ENCODE measurements at regions not wholly inside any gene's neighbourhood (a gene's known extent, or its start where the extent isn't known, plus 50 kb on each side); places are given as distances from the start of the nearest gene placed in this dataset.

GRCh38 chr3:23035927-23036640 is 167.0 kb upstream of the UBE2E2 start:
- no peak for DNase-seq

DNA sequence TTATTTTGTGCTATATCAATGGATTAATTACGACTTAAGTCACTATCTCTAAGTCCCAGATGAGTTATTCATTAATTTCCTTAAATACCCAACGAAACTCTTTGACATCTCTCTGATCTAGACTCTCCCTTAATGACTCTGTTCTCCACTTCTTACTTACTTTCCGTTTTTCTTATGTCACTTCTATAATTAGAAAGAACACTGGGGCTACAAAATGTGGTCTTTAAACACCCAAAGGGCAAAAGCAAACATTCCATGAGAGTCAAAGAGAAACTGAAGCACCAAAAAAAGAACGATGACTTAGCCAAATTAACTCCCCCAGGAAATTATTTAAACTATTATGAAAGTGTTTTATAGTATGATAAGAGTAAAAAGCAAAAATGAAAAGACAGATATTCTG is 166.4 kb upstream of the UBE2E2 start:
- no peak for DNase-seq

GRCh38 chr3:23038471-23038870 is 164.7 kb upstream of the UBE2E2 start:
- no peak for DNase-seq

GRCh38 chr3:23041918-23042696 is 161.0 kb upstream of the UBE2E2 start:
- no peak for DNase-seq

DNA sequence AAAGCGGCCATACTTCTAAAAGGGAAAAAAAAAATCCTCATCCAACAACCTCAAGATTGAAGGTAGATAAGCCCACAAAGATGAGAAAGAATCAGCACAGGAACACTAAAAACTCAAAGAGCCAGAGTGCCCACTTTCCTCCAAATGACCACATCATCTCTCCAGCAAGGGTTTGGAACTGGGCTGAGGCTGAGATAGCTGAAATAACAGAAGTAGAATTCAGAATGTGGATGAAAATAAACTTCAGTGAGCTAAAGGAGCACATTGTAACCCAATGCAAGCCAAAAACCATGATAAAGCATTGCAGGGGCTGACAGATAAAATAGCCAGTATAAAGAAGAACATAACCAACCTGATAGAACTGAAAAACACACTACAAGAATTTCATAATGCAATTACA is 158.7 kb upstream of the UBE2E2 start:
- no peak for DNase-seq

- no peak for DNase-seq
These were observed 156.6 kb upstream of the UBE2E2 start for GRCh38 chr3:23046536-23046935.

DNA sequence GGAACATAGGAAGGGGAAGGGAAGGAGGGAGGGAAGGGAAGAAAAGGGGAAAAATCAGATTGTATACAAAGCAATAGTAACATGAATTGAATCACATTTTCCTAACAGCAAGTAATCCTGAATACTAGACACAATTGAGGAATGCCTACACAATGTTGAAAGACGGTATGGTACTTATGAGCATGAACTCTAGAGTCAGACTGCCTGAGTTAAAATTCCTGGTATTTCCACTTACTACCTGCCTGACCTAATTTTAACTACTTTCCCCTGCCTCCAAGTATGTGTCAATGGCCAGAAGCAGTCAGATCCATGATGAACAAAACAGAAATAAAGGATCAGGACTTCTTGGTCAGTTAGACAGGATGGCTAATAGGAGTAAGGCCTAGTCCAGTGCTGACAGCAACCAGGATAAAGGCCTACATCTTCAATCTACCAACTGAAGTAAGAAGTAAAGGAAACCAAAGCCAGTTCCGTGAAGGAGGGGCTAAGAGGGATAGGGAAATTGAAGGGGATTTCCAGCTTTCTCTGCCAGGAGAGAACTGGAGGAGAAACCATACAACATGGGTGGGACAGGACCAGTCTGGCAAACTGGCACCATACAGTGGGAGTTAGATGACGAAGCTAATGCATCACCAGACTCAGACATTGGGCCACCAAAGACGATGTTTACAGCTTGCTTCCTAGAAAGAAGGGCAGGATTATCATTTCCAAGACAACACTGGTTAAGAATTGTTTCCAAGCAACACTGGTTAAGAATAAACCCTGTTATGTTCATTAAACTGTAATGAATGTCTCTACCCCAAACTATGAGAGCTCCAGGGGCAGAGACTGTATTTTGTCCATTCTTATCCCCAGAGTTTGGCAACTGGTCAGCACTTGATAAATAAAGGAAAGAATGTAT is 151.6 kb upstream of the UBE2E2 start:
- DNase-seq = no peak

DNA sequence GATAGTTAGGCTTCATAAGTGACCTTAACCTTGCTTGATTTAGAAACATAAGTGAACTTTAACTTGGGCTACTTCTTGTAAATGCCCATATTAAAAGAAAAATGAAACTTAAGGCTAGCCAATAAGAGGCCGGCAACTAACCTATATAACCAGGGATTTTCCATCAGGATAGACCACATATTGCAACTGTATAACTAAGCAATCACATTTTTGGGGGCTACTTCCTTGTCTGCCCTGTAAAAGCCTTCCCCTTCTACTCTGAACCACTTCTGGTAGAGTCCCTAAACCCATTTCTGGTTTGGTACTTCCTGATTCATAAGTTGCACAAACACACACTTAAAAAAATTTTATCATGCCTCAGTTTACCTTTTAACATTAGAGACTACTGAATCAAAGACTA is 150.9 kb upstream of the UBE2E2 start:
- no peak for DNase-seq

- DNase-seq = no peak
These were observed 150.5 kb upstream of the UBE2E2 start for GRCh38 chr3:23052620-23053019.

DNA sequence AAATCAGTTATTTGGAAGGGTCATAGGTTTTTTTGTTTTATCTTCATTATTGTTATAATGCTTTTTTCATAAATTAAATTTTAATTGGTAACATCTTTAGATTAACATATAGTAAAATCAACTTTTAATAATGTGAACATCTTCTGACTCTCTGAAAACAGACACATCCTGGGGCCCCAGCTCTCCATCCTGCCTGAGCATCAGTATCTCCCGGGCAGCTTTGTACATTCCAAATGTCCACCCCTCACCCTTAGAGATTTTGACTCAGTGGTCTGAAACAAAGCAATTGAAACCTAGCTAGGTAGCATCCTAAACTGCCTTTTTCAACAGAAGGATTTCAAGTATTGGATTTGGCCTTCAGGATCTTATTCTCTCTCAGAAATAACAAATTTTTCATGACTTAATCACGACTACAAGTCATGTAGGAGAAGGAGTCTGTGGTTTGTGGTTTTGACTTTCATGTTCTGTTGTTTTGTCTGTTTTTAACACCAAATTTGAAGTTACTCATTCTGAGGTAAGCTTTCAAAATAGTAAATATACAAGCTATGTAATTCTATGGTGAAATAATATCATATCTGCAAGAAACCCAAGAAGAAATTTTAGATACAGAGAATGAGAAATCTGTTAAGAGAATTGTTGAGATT is 147.3 kb upstream of the UBE2E2 start:
- no peak for DNase-seq

GRCh38 chr3:23062582-23062981 is 140.5 kb upstream of the UBE2E2 start:
- no peak for DNase-seq

DNA sequence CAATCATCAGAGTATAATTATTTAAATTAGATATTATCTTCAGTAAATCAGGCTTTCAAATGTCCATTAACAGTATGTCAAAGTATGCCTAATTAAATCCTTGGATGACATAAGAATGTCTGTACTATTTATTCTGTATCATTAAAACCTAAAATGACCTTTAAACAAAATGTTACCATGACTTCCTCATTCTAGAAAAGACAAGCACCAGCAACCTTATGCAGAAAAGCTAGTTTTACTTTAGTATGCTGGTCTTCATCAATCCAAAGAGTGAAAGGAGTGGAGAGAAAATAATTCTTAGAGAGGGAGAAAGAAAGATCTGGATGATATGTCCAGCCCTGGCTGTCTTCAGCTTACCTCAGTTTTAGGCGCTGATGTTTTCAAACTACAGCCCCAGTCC is 140.1 kb upstream of the UBE2E2 start:
- DNase-seq = no peak

- DNase-seq = no peak
These were observed 136.0 kb upstream of the UBE2E2 start for GRCh38 chr3:23067116-23067515.

DNA sequence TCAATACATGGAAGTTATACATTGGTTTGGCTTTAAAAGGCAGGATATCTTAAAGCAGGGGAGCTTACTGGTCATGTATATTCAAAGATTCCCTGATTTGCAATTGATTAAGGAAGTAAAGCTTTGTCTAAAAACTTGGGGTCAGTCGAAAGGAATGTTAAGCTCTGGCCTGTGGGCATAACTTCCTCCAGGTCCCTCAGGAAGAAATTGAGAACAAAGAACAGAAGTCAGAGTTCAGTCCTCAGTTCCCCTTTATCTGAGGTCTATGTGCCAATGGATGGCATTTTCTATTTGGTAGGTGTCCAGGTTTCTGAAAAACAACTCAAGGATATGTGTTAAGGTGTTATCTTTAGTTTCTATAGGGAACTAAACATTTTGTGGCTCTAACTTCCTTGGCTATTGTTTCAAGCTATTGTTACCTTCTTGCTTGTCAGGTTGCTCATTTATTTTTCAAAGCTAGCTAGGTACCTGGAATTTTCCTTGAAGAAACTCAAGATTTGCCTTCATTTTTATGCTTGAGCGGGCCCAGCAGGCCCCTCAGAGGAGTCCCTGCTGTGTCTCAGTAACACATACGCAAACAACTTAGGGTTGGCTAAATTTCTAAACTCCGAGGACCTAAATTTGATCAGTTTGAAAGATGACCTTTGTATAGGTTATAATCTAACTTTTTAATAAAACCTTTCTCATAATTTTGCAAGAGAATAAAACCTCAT is 135.0 kb upstream of the UBE2E2 start:
- no peak for DNase-seq

DNA sequence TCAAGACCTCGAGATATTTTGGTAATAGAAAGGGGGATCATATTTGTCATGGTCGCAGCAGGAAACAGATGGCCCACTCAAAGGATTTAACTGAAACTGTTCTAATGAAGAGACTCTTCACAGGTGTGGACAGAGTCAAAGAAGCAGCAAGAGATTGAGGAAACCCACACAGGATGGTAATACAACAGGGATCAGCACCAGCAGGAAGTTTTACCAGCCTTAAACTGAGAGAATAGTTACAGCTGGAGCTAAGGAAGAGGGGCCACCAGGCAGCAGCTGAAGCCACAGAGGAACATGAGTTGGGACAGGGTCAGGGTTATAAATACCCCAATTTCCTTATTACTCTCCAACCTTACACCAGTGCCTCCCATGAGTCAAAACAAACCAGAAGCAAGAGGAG is 131.8 kb upstream of the UBE2E2 start:
- no peak for DNase-seq

DNA sequence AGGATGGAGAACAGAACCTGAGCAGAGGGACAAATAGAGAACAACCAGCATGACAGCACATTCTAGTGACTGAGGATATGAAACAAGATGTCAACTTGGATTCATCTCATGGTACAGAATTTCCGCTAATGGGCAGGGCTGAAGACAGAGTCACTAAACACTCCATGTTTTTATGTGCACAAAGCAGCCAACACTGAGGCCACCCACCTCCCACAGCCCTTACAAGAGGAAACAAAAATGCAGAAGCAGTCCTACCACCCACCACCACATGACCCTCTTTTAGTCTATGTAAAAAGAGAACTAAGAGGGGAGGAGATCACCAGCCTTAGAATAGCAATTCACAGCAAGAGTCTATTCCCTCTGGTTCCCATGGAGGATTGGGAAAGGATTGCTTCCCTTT is 131.4 kb upstream of the UBE2E2 start:
- no peak for DNase-seq

DNA sequence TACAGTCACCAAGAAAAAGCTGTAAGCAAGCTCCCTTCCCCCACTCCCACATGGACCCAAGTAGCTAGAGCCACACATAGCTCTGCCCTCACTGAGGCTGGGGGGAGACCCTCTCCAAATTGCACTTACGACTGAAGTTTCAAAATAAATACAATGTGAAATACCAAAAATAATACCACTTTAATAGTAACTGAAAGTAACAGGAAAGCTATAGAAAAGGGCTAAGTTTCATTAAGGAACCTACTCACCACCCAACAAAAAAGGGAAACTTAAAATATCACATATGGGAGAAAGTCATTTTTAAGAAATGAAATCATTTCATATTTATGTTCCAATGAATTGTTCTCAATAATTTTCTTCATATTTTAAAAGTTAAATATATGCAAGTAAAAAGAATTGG is 130.4 kb upstream of the UBE2E2 start:
- DNase-seq = no peak

- DNase-seq = no peak
These were observed 129.3 kb upstream of the UBE2E2 start for GRCh38 chr3:23073724-23074305.

DNA sequence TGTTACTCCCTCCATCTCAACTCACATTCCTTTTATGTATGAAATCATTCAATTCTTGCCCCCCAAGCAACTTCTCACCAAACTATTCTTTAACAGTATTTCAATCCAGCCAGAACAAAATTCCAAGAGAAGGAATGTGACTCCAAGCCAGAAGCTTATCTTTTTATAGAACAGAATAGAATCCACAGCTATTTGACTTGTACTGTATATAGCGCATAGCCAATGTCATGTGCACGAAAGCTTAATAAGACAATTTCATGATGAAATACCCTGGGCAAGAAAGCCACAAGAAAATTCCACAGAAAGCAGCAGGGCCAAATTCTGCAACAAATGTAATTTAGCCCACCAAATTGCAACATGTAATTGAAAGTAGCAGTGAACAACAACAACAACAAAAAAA is 127.6 kb upstream of the UBE2E2 start:
- no peak for DNase-seq

DNA sequence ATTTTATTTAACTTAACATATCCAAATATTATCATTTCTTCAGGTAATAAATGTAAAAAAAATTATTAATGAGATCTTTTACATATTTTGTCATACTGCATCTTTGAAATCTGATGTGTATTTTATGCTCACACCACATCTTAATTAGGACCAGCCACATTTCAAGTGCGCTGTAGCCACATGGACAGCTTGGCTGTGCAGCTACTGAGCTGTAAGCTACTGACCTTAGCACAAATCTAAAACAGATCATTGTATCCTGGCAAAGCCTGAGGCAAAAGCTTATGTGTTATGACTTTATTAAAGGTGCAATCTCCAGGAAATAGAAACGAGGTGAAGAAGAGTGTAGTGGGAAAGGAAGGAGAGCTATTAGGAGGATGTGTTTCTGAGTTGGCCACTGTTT is 126.7 kb upstream of the UBE2E2 start:
- DNase-seq = no peak

DNA sequence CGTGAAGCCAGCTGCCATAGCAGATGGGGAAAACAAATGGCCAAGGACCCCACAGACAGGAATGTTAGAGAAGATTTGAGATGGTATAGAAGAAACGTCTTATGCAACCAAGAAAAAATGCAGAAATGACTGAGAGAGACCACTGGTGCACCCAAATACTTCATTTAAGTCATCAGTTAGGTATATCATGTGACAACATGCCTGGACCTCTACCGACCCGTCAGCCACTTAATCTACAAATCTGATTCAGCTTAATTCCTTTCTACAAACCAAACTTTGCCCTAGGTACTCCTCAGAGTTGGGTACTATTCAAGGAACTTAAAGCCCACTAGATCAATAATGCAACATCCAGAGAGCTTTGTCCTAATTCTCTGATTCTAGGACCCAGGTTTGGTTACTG is 126.0 kb upstream of the UBE2E2 start:
- DNase-seq = no peak

GRCh38 chr3:23078735-23079134 is 124.4 kb upstream of the UBE2E2 start:
- DNase-seq = no peak
